GM06990 (cell line): ENCODE measurements at regions not wholly inside any gene's neighbourhood (a gene's known extent, or its start where the extent isn't known, plus 50 kb on each side); places are given as distances from the start of the nearest gene placed in this dataset.

ENCODE experiments used
- DNase-seq: peaks from one replicate; pipeline ENCODE4 v3.0.0-alpha.2; 2011; ENCODE audit not compliant: insufficient read length; ENCODE audit errors: extremely low read depth
- H3K27me3 ChIP-seq: replicated peaks from 2 replicates; pipeline ENCODE4 v1.6.0; 2011; ENCODE audit warnings: low read length; ENCODE audit not compliant: control insufficient read depth, insufficient read depth
- H3K36me3 ChIP-seq: 2 replicates; pipeline ENCODE4 v1.5.1; 2011; ENCODE audit warnings: low read length; ENCODE audit not compliant: control insufficient read depth, insufficient read depth
- H3K4me3 ChIP-seq: replicated peaks from 2 replicates; pipeline ENCODE4 v1.5.1; 2011; ENCODE audit warnings: low read depth, mild to moderate bottlenecking, control low read depth, low read length
- CTCF ChIP-seq: IDR thresholded peaks from 2 replicates; pipeline ENCODE4 v1.5.1; 2011; ENCODE audit warnings: low read length, control low read depth, mild to moderate bottlenecking, inconsistent platforms; ENCODE audit not compliant: insufficient read depth, poor library complexity, severe bottlenecking

- no peak for DNase-seq
- Histone ChIP-seq H3K27me3 (no peaks in the 10 kb centered on the region), H3K4me3 (no peak overlapping the region), H3K36me3 (no peaks in the 10 kb centered on the region)
- TF ChIP-seq CTCF, result no peak
These were observed 224.9 kb downstream of the SNX18 start for GRCh38 chr5:54742417-54742891.

- H3K4me3 ChIP-seq, result no peak overlapping the region
- TF ChIP-seq CTCF, result no peak
- no peaks in the 10 kb centered on the region for H3K36me3 ChIP-seq
- no peak for DNase-seq
- H3K27me3 ChIP-seq, result no peaks in the 10 kb centered on the region
These were observed 224.2 kb downstream of the SNX18 start for GRCh38 chr5:54741711-54742110.

- no peaks in the 10 kb centered on the region for H3K27me3 ChIP-seq
- no peaks in the 10 kb centered on the region for H3K36me3 ChIP-seq
- no peak for DNase-seq
- H3K4me3 ChIP-seq, result no peak overlapping the region
- TF ChIP-seq CTCF, result no peak
These were observed 222.6 kb downstream of the SNX18 start for GRCh38 chr5:54740141-54740540.

- no peak for TF ChIP-seq CTCF
- DNase-seq, result no peak
- Histone ChIP-seq H3K36me3 (no peaks in the 10 kb centered on the region), H3K4me3 (no peak overlapping the region), H3K27me3 (no peaks in the 10 kb centered on the region)
These were observed 221.8 kb downstream of the SNX18 start for GRCh38 chr5:54739371-54739770.

- TF ChIP-seq CTCF, result no peak
- H3K27me3 ChIP-seq, result no peaks in the 10 kb centered on the region
- no peak overlapping the region for H3K4me3 ChIP-seq
- DNase-seq, result no peak
- H3K36me3 ChIP-seq, result no peaks in the 10 kb centered on the region
These were observed 221.4 kb downstream of the SNX18 start for GRCh38 chr5:54738973-54739367.
